A549 (cell line): ENCODE measurements at regions not wholly inside any gene's neighbourhood (a gene's known extent, or its start where the extent isn't known, plus 50 kb on each side); places are given as distances from the start of the nearest gene placed in this dataset.

Source experiments
- ATAC-seq, 2 experiments: fragments of 200-7000 bp in 1 of 2; fragments of >200 bp in 1 of 2; cut with Nextera tagmentation in 1 of 2; cut with Tn5 transposase in 1 of 2; 3 replicates each; pipeline versions ENCODE4 v1.8.0 to v1.9.1; 2018 to 2020; ENCODE audit warnings: mild to moderate bottlenecking in 1 of 2, moderate library complexity in 1 of 2
- CTCF ChIA-PET: fragments of 300-600 bp; sonication (Branson Sonifier 250); formaldehyde crosslinking; extraction: SDS; loops from one replicate; lab custom pipeline; 2021; ENCODE audit warnings: antibody characterized with exemption, inconsistent platforms; lab: Yijun Ruan, JAX
- POLR2A ChIA-PET: fragments of 350-600 bp; formaldehyde crosslinking; extraction: SDS; loops from one replicate; lab custom pipeline; 2021; ENCODE audit warnings: antibody characterized with exemption, inconsistent platforms; lab: Yijun Ruan, JAX
- DNase-seq, 2 experiments: peaks; one replicate each; pipeline versions ENCODE4 v3.0.0 to v3.0.0-alpha.2; 2011 to 2016; ENCODE audit warnings: low read depth in 1 of 2, low spot score in 1 of 2
- FAIRE-seq: peaks from 2 replicates; lab custom pipeline; 2011; peaks lifted over from hg19 to GRCh38; lab: Jason Lieb, UNC
- H3K27ac ChIP-seq, 2 experiments: fragments of >200 bp; sonication (Bioruptor Twin); formaldehyde crosslinking; 3 replicates each; pipeline ENCODE4 v1.5.1; 2016 to 2017
- H3K4me1 ChIP-seq: fragments of >200 bp; sonication (Bioruptor Twin); formaldehyde crosslinking; 3 replicates; pipeline ENCODE4 v1.6.1; 2016
- H3K4me2 ChIP-seq: fragments of >200 bp; sonication (Bioruptor Twin); formaldehyde crosslinking; 3 replicates; pipeline ENCODE4 v1.6.1; 2016
- H3K4me3 ChIP-seq: fragments of >200 bp; sonication (Bioruptor Twin); formaldehyde crosslinking; 3 replicates; pipeline ENCODE4 v1.5.1; 2016
- H3K9me3 ChIP-seq: fragments of >200 bp; sonication (Bioruptor Twin); formaldehyde crosslinking; 3 replicates; pipeline ENCODE4 v1.6.1; 2016
- BHLHE40 ChIP-seq: IDR thresholded peaks from 2 replicates; pipeline ENCODE4 v1.6.1; 2012; ENCODE audit warnings: low read depth, low read length, inconsistent platforms
- CEBPB ChIP-seq, 2 experiments: fragments of >200 bp in 1 of 2; sonication (Bioruptor Twin) in 1 of 2; formaldehyde crosslinking in 1 of 2; IDR thresholded peaks; 2 replicates each; pipeline ENCODE4 v1.6.1; 2012 to 2016
- EHMT2 ChIP-seq: fragments of 200-600 bp; sonication (generic); IDR thresholded peaks from 2 replicates; pipeline ENCODE4 v1.6.1; 2016; ENCODE audit warnings: antibody characterized with exemption, low read depth, mild to moderate bottlenecking, moderate library complexity
- ESRRA ChIP-seq: fragments of 150-350 bp; IDR thresholded peaks from 2 replicates; pipeline ENCODE4 v1.6.1; 2014; ENCODE audit warnings: mild to moderate bottlenecking, low read length, borderline replicate concordance
- GATA3 ChIP-seq: IDR thresholded peaks from 2 replicates; pipeline ENCODE4 v1.6.1; 2012; ENCODE audit warnings: borderline replicate concordance
- HEYL ChIP-seq: fragments of 250-450 bp; sonication (Bioruptor Pico); IDR thresholded peaks from 2 replicates; pipeline ENCODE4 v1.8.0; 2021; ENCODE audit warnings: mild to moderate bottlenecking, moderate library complexity
- HOXB5 ChIP-seq: fragments of 250-450 bp; sonication (Bioruptor Pico); IDR thresholded peaks from 2 replicates; pipeline ENCODE4 v1.5.0; 2020; ENCODE audit warnings: mild to moderate bottlenecking, moderate library complexity
- KDM5A ChIP-seq: fragments of 200-600 bp; sonication (generic); IDR thresholded peaks from 2 replicates; pipeline ENCODE4 v1.6.1; 2016; ENCODE audit warnings: antibody characterized with exemption, mild to moderate bottlenecking
- NFE2L2 ChIP-seq: fragments of 150-350 bp; conservative IDR thresholded peaks from 2 replicates; pipeline ENCODE4 v1.6.1; 2014; ENCODE audit warnings: low read length
- PHF8 ChIP-seq: fragments of 200-600 bp; sonication (generic); IDR thresholded peaks from 2 replicates; pipeline ENCODE4 v1.6.1; 2016; ENCODE audit warnings: low read depth, mild to moderate bottlenecking, antibody characterized with exemption, moderate library complexity, borderline replicate concordance
- POLR2AphosphoS2 ChIP-seq: conservative IDR thresholded peaks from 2 replicates; pipeline ENCODE4 v1.6.1; 2012; ENCODE audit warnings: low read length, improper control_type of control experiment, inconsistent platforms
- RARB ChIP-seq: fragments of 250-450 bp; sonication (Bioruptor Pico); IDR thresholded peaks from 2 replicates; pipeline ENCODE4 v1.8.0; 2021; ENCODE audit warnings: mild to moderate bottlenecking, moderate library complexity
- RCOR1 ChIP-seq: fragments of 150-350 bp; IDR thresholded peaks from 2 replicates; pipeline ENCODE4 v1.6.1; 2014; ENCODE audit warnings: antibody characterized with exemption, low read length, low read depth
- RFX5 ChIP-seq: fragments of 450-650 bp; IDR thresholded peaks from 2 replicates; pipeline ENCODE4 v1.7.1; 2014; ENCODE audit warnings: antibody characterized with exemption, mild to moderate bottlenecking, moderate library complexity
- TP53 ChIP-seq: fragments of 250-450 bp; sonication (Bioruptor Pico); IDR thresholded peaks from 2 replicates; pipeline ENCODE4 v1.5.0; 2021; ENCODE audit warnings: mild to moderate bottlenecking, moderate library complexity
- ZC3H11A ChIP-seq: fragments of 450-650 bp; IDR thresholded peaks from 2 replicates; pipeline ENCODE4 v1.6.1; 2014; ENCODE audit warnings: antibody characterized with exemption, mild to moderate bottlenecking
- WGBS: methylation state at CpG from one replicate; pipeline ENCODE4 v1.1.6; 2017; ENCODE audit errors: missing lambda C conversion rate; 5-methylcytosine and 5-hydroxymethylcytosine counted together
- TF ChIP-seq, protein P1 (sequence below): fragments of >200 bp; sonication (Bioruptor Twin); formaldehyde crosslinking; IDR thresholded peaks from 2 replicates; pipeline ENCODE4 v1.6.1; 2016
- TF ChIP-seq, protein P2 (sequence below): fragments of >200 bp; sonication (Bioruptor Twin); formaldehyde crosslinking; IDR thresholded peaks from 3 replicates; pipeline ENCODE4 v1.5.1; 2016
- TF ChIP-seq, protein P3 (sequence below): fragments of 200-600 bp; sonication (generic); IDR thresholded peaks from 2 replicates; pipeline ENCODE4 v1.6.1; 2016; ENCODE audit warnings: antibody characterized with exemption, mild to moderate bottlenecking, moderate library complexity
- TF ChIP-seq, protein P4 (sequence below): IDR thresholded peaks from 2 replicates; pipeline ENCODE4 v1.6.1; 2012
- TF ChIP-seq, protein P5 (sequence below): fragments of 450-650 bp; IDR thresholded peaks from 2 replicates; pipeline ENCODE4 v1.6.1; 2014; ENCODE audit warnings: antibody characterized with exemption
- TF ChIP-seq, protein P6 (sequence below): IDR thresholded peaks from 2 replicates; pipeline ENCODE4 v1.6.1; 2012; ENCODE audit warnings: low read depth, borderline replicate concordance

DNA sequence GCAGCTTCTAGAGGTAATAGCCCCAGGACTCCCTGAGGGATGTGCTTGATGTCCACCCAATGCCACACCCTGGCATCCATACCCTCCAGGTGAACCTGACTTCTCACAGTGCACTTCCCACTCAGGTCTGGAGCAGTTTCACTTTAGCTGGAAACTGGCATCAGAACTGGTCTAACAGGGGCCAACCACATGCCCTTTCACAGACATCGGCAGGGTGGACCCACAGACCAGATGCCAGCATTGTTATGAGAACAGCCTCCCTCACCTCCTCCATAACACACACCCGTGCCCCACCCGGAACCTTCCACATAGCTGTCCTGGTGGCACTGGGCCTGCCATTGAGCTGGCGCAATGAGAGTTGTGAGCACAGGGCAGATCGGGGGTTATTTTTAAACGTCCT, 77.4 kb upstream of the GPR12 start:
- Histone ChIP-seq H3K4me3 (no peak overlapping the region), H3K27ac (no peak overlapping the region), H3K4me1 (no peaks in the 10 kb centered on the region), H3K9me3 (no peaks in the 10 kb centered on the region), H3K4me2 (no peak overlapping the region)
- WGBS, result 21% methylated on average over 5 of the region's 6 CpGs
- ChIA-PET POLR2A (no interaction called here), CTCF (interaction anchor here (0.5 kb wide), 1 partner anchor 469 kb away, joined by 3 read pairs; no protein-coding TSS in a partner anchor)
- FAIRE-seq (no peak), DNase-seq (no peak), ATAC-seq (no peak)
- TF ChIP-seq, protein P1, sequence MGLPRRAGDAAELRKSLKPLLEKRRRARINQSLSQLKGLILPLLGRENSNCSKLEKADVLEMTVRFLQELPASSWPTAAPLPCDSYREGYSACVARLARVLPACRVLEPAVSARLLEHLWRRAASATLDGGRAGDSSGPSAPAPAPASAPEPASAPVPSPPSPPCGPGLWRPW, result no peak
- TF ChIP-seq RFX5, result no peak
- TF ChIP-seq GATA3, result no peak

DNA sequence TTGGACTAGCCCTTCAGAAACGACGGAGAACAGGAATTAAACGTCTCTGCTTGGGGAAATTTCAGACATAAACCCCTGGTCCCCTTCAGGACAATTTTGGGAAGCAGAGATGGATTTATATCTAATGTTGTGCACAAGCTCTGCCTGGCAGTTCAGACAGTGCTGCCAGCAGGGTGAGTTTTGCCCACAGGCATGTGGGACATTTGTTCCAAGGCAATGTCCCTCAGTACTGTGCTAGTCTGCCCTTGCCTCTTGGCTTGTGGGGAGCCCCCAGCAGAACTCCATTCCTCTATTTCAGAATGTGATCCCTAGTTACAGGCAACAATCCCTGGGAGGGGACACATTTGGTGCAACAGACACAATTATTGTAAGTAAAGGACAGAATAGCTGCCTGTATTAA, 76.5 kb upstream of the GPR12 start:
- POLR2A ChIA-PET, result no interaction called here
- no peak for ATAC-seq
- WGBS, result no CpG with 5 or more reads among the region's 3 CpGs
- CTCF ChIA-PET, result no interaction called here
- H3K9me3 ChIP-seq, result no peaks in the 10 kb centered on the region
- TF ChIP-seq RCOR1 (no peak), ZC3H11A (no peak), RARB (no peak), ESRRA (no peak), POLR2AphosphoS2 (no peak), PHF8 (no peak), KDM5A (no peak), NFE2L2 (no peak), HEYL (CRISPR knock-in tag) (no peak), CEBPB (IDR thresholded peaks at IDR 0.05) (no peak), RFX5 (no peak)
- TF ChIP-seq, protein P2, sequence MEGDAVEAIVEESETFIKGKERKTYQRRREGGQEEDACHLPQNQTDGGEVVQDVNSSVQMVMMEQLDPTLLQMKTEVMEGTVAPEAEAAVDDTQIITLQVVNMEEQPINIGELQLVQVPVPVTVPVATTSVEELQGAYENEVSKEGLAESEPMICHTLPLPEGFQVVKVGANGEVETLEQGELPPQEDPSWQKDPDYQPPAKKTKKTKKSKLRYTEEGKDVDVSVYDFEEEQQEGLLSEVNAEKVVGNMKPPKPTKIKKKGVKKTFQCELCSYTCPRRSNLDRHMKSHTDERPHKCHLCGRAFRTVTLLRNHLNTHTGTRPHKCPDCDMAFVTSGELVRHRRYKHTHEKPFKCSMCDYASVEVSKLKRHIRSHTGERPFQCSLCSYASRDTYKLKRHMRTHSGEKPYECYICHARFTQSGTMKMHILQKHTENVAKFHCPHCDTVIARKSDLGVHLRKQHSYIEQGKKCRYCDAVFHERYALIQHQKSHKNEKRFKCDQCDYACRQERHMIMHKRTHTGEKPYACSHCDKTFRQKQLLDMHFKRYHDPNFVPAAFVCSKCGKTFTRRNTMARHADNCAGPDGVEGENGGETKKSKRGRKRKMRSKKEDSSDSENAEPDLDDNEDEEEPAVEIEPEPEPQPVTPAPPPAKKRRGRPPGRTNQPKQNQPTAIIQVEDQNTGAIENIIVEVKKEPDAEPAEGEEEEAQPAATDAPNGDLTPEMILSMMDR, result no peak
- TF ChIP-seq, protein P3, sequence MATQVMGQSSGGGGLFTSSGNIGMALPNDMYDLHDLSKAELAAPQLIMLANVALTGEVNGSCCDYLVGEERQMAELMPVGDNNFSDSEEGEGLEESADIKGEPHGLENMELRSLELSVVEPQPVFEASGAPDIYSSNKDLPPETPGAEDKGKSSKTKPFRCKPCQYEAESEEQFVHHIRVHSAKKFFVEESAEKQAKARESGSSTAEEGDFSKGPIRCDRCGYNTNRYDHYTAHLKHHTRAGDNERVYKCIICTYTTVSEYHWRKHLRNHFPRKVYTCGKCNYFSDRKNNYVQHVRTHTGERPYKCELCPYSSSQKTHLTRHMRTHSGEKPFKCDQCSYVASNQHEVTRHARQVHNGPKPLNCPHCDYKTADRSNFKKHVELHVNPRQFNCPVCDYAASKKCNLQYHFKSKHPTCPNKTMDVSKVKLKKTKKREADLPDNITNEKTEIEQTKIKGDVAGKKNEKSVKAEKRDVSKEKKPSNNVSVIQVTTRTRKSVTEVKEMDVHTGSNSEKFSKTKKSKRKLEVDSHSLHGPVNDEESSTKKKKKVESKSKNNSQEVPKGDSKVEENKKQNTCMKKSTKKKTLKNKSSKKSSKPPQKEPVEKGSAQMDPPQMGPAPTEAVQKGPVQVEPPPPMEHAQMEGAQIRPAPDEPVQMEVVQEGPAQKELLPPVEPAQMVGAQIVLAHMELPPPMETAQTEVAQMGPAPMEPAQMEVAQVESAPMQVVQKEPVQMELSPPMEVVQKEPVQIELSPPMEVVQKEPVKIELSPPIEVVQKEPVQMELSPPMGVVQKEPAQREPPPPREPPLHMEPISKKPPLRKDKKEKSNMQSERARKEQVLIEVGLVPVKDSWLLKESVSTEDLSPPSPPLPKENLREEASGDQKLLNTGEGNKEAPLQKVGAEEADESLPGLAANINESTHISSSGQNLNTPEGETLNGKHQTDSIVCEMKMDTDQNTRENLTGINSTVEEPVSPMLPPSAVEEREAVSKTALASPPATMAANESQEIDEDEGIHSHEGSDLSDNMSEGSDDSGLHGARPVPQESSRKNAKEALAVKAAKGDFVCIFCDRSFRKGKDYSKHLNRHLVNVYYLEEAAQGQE, result no peak
- TF ChIP-seq, protein P4, sequence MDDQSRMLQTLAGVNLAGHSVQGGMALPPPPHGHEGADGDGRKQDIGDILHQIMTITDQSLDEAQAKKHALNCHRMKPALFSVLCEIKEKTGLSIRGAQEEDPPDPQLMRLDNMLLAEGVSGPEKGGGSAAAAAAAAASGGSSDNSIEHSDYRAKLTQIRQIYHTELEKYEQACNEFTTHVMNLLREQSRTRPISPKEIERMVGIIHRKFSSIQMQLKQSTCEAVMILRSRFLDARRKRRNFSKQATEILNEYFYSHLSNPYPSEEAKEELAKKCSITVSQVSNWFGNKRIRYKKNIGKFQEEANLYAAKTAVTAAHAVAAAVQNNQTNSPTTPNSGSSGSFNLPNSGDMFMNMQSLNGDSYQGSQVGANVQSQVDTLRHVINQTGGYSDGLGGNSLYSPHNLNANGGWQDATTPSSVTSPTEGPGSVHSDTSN, result no peak
- TF ChIP-seq, protein P5, sequence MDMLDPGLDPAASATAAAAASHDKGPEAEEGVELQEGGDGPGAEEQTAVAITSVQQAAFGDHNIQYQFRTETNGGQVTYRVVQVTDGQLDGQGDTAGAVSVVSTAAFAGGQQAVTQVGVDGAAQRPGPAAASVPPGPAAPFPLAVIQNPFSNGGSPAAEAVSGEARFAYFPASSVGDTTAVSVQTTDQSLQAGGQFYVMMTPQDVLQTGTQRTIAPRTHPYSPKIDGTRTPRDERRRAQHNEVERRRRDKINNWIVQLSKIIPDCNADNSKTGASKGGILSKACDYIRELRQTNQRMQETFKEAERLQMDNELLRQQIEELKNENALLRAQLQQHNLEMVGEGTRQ, result no peak
- FAIRE-seq, result no peak
- no peak for DNase-seq
- H3K4me3 ChIP-seq, result no peak overlapping the region
- H3K4me2 ChIP-seq, result no peak overlapping the region
- H3K4me1 ChIP-seq, result no peaks in the 10 kb centered on the region
- no peak overlapping the region for H3K27ac ChIP-seq

DNA sequence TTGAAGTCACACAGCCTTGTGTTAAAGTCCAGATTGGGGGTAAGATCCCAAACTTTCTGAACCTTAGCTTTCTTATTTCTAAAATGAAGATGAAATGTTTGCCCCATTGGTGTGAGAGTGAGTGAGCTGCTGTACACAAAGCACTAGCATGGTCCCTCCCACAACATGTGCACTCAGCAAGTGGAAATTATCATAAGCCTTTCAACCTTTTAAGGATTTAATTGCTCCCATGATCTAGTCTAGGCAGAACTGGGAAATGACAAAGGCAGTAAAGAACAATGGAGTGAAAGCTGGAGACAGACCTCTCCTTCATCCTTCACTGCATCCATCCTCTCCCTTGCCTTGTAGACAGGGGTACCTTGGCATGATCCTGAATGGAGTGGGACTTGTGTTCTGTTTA, 76.0 kb upstream of the GPR12 start:
- FAIRE-seq (no peak), ATAC-seq (no peak), DNase-seq (no peak)
- Histone ChIP-seq H3K9me3 (no peaks in the 10 kb centered on the region), H3K4me2 (no peak overlapping the region), H3K4me3 (no peak overlapping the region), H3K4me1 (no peaks in the 10 kb centered on the region), H3K27ac (no peak overlapping the region)
- ChIA-PET CTCF (no interaction called here), POLR2A (no interaction called here)
- TF ChIP-seq HOXB5 (CRISPR knock-in tag) (no peak), EHMT2 (no peak), BHLHE40 (no peak), CEBPB (IDR thresholded peaks at IDR 0.05) (no peak), TP53 (CRISPR knock-in tag) (no peak)
- TF ChIP-seq, protein P6, sequence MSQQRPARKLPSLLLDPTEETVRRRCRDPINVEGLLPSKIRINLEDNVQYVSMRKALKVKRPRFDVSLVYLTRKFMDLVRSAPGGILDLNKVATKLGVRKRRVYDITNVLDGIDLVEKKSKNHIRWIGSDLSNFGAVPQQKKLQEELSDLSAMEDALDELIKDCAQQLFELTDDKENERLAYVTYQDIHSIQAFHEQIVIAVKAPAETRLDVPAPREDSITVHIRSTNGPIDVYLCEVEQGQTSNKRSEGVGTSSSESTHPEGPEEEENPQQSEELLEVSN, result no peak
- TF ChIP-seq, protein P5, result no peak
